GM18858 (cell line): ENCODE measurements at regions not wholly inside any gene's neighbourhood (a gene's known extent, or its start where the extent isn't known, plus 50 kb on each side); places are given as distances from the start of the nearest gene placed in this dataset.

Experiments
- ATAC-seq: cut with Tn5 transposase; IDR thresholded peaks from one replicate; pipeline ENCODE4 v1.9.1; 2021; ENCODE audit not compliant: unreplicated experiment

GRCh38 chr3:42013691-42014457 is 52.0 kb upstream of the ULK4 start:
- no peak for ATAC-seq

GRCh38 chr3:42012935-42013690 is 51.2 kb upstream of the ULK4 start:
- ATAC-seq = peak; percentile 80

GRCh38 chr3:42012383-42012934 is 50.6 kb upstream of the ULK4 start:
- peak; percentile 27 for ATAC-seq
